ENCODE measurements at regions not wholly inside any gene's neighbourhood (a gene's known extent, or its start where the extent isn't known, plus 50 kb on each side); places are given as distances from the start of the nearest gene placed in this dataset.

DNA sequence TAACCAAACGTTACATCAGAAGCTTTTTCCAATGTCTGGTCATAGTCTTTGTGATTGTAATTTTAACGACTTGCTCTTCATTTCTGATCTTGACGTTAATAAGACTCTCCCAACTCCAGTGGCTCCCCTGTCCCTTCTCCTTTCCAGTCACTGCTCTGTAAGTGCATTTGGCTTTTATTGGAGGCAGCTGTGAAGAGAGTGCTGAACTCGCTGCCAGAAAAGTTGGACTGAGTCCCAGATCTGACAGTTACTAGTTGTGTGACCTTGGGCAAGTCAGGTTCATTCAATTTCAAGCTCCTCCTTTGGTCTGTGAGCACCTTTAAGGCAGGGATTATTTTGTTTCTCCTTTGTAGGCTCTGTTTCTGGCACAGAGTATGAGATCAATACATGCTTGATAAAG lies 109.6 kb upstream of the TSPAN2 start:
- Mint-ChIP-seq H3K4me1 (ENCODE audit: unreplicated experiment) (no peaks in the 10 kb centered on the region), H3K27ac (ENCODE audit: unreplicated experiment) (no peak overlapping the region), H3K4me3 (ENCODE audit: unreplicated experiment) (no peak overlapping the region), H3K27me3 (ENCODE audit: unreplicated experiment) (peaks cover 4% of the 10 kb centered on the region), H3K9me3 (ENCODE audit: unreplicated experiment) (no peaks in the 10 kb centered on the region), H3K36me3 (ENCODE audit: low read depth, unreplicated experiment) (no peaks in the 10 kb centered on the region)
- TF ChIP-seq, protein P1, sequence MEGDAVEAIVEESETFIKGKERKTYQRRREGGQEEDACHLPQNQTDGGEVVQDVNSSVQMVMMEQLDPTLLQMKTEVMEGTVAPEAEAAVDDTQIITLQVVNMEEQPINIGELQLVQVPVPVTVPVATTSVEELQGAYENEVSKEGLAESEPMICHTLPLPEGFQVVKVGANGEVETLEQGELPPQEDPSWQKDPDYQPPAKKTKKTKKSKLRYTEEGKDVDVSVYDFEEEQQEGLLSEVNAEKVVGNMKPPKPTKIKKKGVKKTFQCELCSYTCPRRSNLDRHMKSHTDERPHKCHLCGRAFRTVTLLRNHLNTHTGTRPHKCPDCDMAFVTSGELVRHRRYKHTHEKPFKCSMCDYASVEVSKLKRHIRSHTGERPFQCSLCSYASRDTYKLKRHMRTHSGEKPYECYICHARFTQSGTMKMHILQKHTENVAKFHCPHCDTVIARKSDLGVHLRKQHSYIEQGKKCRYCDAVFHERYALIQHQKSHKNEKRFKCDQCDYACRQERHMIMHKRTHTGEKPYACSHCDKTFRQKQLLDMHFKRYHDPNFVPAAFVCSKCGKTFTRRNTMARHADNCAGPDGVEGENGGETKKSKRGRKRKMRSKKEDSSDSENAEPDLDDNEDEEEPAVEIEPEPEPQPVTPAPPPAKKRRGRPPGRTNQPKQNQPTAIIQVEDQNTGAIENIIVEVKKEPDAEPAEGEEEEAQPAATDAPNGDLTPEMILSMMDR (IDR thresholded peaks at IDR 0.05; ENCODE audit: unreplicated experiment): no peak
- DNase-seq (ENCODE audit: low spot score): no peak

DNA sequence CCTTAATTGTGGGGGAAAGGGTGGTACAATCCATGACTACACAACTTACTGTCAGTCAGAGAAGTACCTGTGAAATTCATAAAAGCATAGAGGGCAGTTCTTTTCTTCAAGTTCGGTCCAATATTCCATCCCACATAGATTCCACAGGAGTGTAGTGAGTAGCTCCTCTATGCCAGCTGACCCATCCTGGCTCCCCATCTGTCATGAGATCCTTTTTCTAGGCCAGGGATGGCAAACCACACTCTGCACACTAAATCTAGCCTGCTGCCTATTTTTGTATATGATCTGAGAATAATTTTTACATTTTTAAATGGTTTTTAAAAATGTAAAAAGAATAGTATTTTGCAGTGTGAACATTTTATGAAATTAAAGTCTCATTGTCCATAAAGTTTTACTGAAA lies 107.0 kb upstream of the TSPAN2 start:
- Mint-ChIP-seq H3K4me1 (ENCODE audit: unreplicated experiment) (no peaks in the 10 kb centered on the region), H3K9me3 (ENCODE audit: unreplicated experiment) (no peaks in the 10 kb centered on the region)
- TF ChIP-seq, protein P1 (IDR thresholded peaks at IDR 0.05; ENCODE audit: unreplicated experiment): no peak

DNA sequence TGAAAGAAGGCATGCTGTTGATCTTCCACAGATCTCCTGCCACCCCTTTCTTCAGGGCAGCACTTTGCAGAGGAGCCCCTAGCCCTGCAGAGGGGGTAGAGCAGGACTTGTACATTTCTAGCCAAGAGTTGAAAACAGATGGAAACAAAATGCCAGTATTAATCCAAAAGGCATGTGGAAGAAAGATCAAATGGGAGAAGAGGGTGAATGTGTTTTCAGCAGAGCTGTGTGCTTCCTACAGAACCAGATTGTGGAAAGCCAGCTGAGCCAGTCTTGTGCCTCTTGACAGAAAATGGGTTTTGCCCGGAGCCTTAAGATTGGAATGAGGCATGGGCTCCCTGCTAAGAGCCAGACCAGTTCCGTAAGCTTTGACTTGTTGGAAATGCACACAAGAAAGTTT lies 105.2 kb upstream of the TSPAN2 start:
- peaks cover 5% of the 10 kb centered on the region for H3K27me3 Mint-ChIP-seq (ENCODE audit: unreplicated experiment)
- no peak overlapping the region for H3K4me3 Mint-ChIP-seq (ENCODE audit: unreplicated experiment)
- peaks cover 2% of the 10 kb centered on the region for H3K4me1 Mint-ChIP-seq (ENCODE audit: unreplicated experiment)
- no peaks in the 10 kb centered on the region for H3K36me3 Mint-ChIP-seq (ENCODE audit: low read depth, unreplicated experiment)
- TF ChIP-seq, protein P1 (IDR thresholded peaks at IDR 0.05; ENCODE audit: unreplicated experiment): no peak
- no peak for DNase-seq (ENCODE audit: low spot score)
- no peak overlapping the region for H3K27ac Mint-ChIP-seq (ENCODE audit: unreplicated experiment)
- no peaks in the 10 kb centered on the region for H3K9me3 Mint-ChIP-seq (ENCODE audit: unreplicated experiment)

More for the DNA sequence above, 107.0 kb upstream of the TSPAN2 start:
- peaks cover 5% of the 10 kb centered on the region for H3K27me3 Mint-ChIP-seq (ENCODE audit: unreplicated experiment)
- H3K36me3 Mint-ChIP-seq (ENCODE audit: low read depth, unreplicated experiment): no peaks in the 10 kb centered on the region
- no peak overlapping the region for H3K4me3 Mint-ChIP-seq (ENCODE audit: unreplicated experiment)
- H3K27ac Mint-ChIP-seq (ENCODE audit: unreplicated experiment): no peak overlapping the region
- DNase-seq (ENCODE audit: low spot score): no peak

DNA sequence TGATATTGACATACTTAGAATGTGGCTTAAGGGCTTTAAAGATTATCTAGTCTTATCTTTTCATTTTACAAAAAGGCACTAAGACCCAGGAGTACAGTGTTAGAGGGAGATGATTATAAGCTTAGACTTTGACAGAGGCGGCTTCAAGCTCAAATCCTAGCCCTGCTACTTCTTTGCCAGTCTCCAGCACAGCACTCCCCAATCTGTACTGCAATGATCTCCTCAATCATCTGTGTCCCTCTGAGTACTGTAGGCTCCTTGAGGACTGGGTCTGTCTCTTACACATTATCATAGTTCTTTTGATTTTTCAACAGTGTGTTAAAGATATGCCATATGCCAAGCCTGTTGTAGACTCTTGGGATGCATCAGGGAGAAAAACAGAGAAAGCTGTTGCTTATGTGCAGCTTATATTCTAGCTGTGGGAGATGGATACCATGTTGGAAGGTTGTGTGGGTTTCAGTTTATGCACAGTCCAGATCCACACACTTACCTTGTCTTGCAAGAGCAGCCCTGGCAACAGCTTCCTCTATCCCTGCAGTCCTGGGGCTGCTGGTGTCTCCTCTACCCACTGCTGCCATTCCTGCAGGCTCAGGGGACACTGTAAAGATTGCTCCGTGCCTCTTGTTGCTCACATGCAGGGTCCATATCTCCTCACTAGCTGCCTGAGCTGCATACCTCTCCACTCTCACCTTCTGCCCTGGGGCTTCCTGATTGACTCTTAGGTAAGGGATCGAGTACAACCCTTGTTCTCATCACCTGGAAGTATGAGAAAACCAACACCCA lies 103.9 kb upstream of the TSPAN2 start:
- peaks cover 8% of the 10 kb centered on the region for H3K4me1 Mint-ChIP-seq (ENCODE audit: unreplicated experiment)
- no peaks in the 10 kb centered on the region for H3K36me3 Mint-ChIP-seq (ENCODE audit: low read depth, unreplicated experiment)
- TF ChIP-seq, protein P1 (IDR thresholded peaks at IDR 0.05; ENCODE audit: unreplicated experiment): no peak
- peaks cover 5% of the 10 kb centered on the region for H3K27me3 Mint-ChIP-seq (ENCODE audit: unreplicated experiment)
- no peak overlapping the region for H3K27ac Mint-ChIP-seq (ENCODE audit: unreplicated experiment)
- no peaks in the 10 kb centered on the region for H3K9me3 Mint-ChIP-seq (ENCODE audit: unreplicated experiment)
- no peak overlapping the region for H3K4me3 Mint-ChIP-seq (ENCODE audit: unreplicated experiment)
- no peak for DNase-seq (ENCODE audit: low spot score)

DNA sequence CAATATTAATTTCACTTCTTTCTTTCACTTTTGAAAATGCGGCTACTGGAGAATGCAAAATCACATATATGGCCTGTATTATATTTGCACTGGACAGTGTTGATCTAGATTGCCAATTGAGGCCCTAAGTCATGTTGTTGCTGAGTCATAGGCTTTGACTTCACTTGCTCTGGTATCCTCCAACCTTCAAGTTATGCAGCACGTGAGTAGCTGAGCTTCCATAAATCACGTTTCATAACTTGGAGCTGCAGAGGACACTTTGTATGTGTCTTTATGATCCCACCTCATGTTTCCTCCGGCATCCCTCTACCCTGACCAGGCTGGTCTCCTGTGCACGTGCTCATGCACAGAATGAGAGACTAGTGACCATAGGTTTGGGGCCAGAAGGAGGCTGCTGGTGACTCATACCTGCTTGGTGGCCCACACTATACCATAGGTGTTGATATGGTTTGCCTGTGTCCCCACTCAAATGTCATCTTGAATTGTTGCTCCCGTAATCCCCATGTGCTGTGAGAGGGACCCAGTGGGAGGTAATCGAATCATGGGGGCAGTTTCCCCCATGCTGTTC lies 103.0 kb upstream of the TSPAN2 start:
- H3K27me3 Mint-ChIP-seq (ENCODE audit: unreplicated experiment): peaks cover 5% of the 10 kb centered on the region
- no peak overlapping the region for H3K27ac Mint-ChIP-seq (ENCODE audit: unreplicated experiment)
- H3K36me3 Mint-ChIP-seq (ENCODE audit: low read depth, unreplicated experiment): no peaks in the 10 kb centered on the region
- DNase-seq (ENCODE audit: low spot score): no peak
- peaks cover 8% of the 10 kb centered on the region for H3K4me1 Mint-ChIP-seq (ENCODE audit: unreplicated experiment)
- TF ChIP-seq, protein P1 (IDR thresholded peaks at IDR 0.05; ENCODE audit: unreplicated experiment): no peak
- no peaks in the 10 kb centered on the region for H3K9me3 Mint-ChIP-seq (ENCODE audit: unreplicated experiment)
- no peak overlapping the region for H3K4me3 Mint-ChIP-seq (ENCODE audit: unreplicated experiment)
